ENCODE measurements at regions not wholly inside any gene's neighbourhood (a gene's known extent, or its start where the extent isn't known, plus 50 kb on each side); places are given as distances from the start of the nearest gene placed in this dataset.

GRCh38 chr5:74027732-74028338, 401.8 kb downstream of the ARHGEF28 start:
- Mint-ChIP-seq H3K36me3 (no peaks in the 10 kb centered on the region), H3K9me3 (no peaks in the 10 kb centered on the region), H3K4me1 (ENCODE audit: low read depth in 2 of 2) (no peaks in the 10 kb centered on the region), H3K27me3 (peaks cover 19 to 36% of the 10 kb centered on the region in 2 donors), H3K27ac (no peak overlapping the region), H3K4me3 (no peak overlapping the region)
- no peak for DNase-seq (ENCODE audit: low spot score)
- no peak for ATAC-seq

GRCh38 chr5:74026310-74026709, 400.3 kb downstream of the ARHGEF28 start:
- ATAC-seq (no peak), DNase-seq (ENCODE audit: low spot score) (no peak)
- Mint-ChIP-seq H3K4me3 (no peak overlapping the region), H3K36me3 (no peaks in the 10 kb centered on the region), H3K9me3 (no peaks in the 10 kb centered on the region), H3K27ac (no peak overlapping the region), H3K27me3 (peaks cover 16 to 35% of the 10 kb centered on the region in 2 donors), H3K4me1 (ENCODE audit: low read depth in 2 of 2) (no peaks in the 10 kb centered on the region)

GRCh38 chr5:74021126-74021525, 395.1 kb downstream of the ARHGEF28 start:
- H3K9me3 Mint-ChIP-seq: no peaks in the 10 kb centered on the region
- no peaks in the 10 kb centered on the region for H3K4me1 Mint-ChIP-seq (ENCODE audit: low read depth in 2 of 2)
- H3K4me3 Mint-ChIP-seq: no peak overlapping the region
- DNase-seq (ENCODE audit: low spot score): no peak
- H3K27ac Mint-ChIP-seq: no peak overlapping the region
- ATAC-seq: no peak
- peaks cover 28 to 54% of the 10 kb centered on the region in 2 donors for H3K27me3 Mint-ChIP-seq
- no peaks in the 10 kb centered on the region for H3K36me3 Mint-ChIP-seq

GRCh38 chr5:74020503-74020902, 394.5 kb downstream of the ARHGEF28 start:
- Mint-ChIP-seq H3K9me3 (no peaks in the 10 kb centered on the region), H3K36me3 (no peaks in the 10 kb centered on the region), H3K27ac (no peak overlapping the region), H3K27me3 (peaks cover 28 to 49% of the 10 kb centered on the region in 2 donors), H3K4me1 (ENCODE audit: low read depth in 2 of 2) (no peaks in the 10 kb centered on the region), H3K4me3 (no peak overlapping the region)
- no peak for DNase-seq (ENCODE audit: low spot score)
- ATAC-seq: no peak

- H3K9me3 Mint-ChIP-seq: no peaks in the 10 kb centered on the region
- H3K4me3 Mint-ChIP-seq: no peak overlapping the region
- DNase-seq (ENCODE audit: low spot score) (no peak), ATAC-seq (no peak)
- no peaks in the 10 kb centered on the region for H3K4me1 Mint-ChIP-seq (ENCODE audit: low read depth in 2 of 2)
- no peak overlapping the region for H3K27ac Mint-ChIP-seq
- no peaks in the 10 kb centered on the region for H3K36me3 Mint-ChIP-seq
- peaks cover 28 to 45% of the 10 kb centered on the region in 2 donors for H3K27me3 Mint-ChIP-seq
Measured at GRCh38 chr5:74019923-74020322, 393.9 kb downstream of the ARHGEF28 start.

- no peak overlapping the region for H3K27ac Mint-ChIP-seq
- H3K9me3 Mint-ChIP-seq: no peaks in the 10 kb centered on the region
- no peak for DNase-seq (ENCODE audit: low spot score)
Measured at GRCh38 chr5:74017786-74018211, 391.8 kb downstream of the ARHGEF28 start.

GRCh38 chr5:74017112-74017511, 391.1 kb downstream of the ARHGEF28 start:
- DNase-seq (ENCODE audit: low spot score) (no peak), ATAC-seq (no peak)
- Mint-ChIP-seq H3K4me3 (no peak overlapping the region), H3K4me1 (ENCODE audit: low read depth in 2 of 2) (no peaks in the 10 kb centered on the region), H3K27ac (no peak overlapping the region), H3K36me3 (no peaks in the 10 kb centered on the region), H3K27me3 (peaks cover 29 to 38% of the 10 kb centered on the region in 2 donors), H3K9me3 (no peaks in the 10 kb centered on the region)

More at GRCh38 chr5:74017786-74018211, 391.8 kb downstream of the ARHGEF28 start:
- H3K4me1 Mint-ChIP-seq (ENCODE audit: low read depth in 2 of 2): no peaks in the 10 kb centered on the region
- no peak overlapping the region for H3K4me3 Mint-ChIP-seq
- ATAC-seq: no peak
- no peaks in the 10 kb centered on the region for H3K36me3 Mint-ChIP-seq
- peaks cover 29 to 42% of the 10 kb centered on the region in 2 donors for H3K27me3 Mint-ChIP-seq

- Mint-ChIP-seq H3K27me3 (peaks cover 32 to 44% of the 10 kb centered on the region in 2 donors), H3K27ac (no peak overlapping the region), H3K9me3 (no peaks in the 10 kb centered on the region), H3K36me3 (no peaks in the 10 kb centered on the region), H3K4me1 (ENCODE audit: low read depth in 2 of 2) (no peaks in the 10 kb centered on the region), H3K4me3 (no peak overlapping the region)
- ATAC-seq (no peak), DNase-seq (ENCODE audit: low spot score) (no peak)
Measured at GRCh38 chr5:74016373-74016772, 390.4 kb downstream of the ARHGEF28 start.

GRCh38 chr5:74015716-74016115, 389.7 kb downstream of the ARHGEF28 start:
- Mint-ChIP-seq H3K27ac (no peak overlapping the region), H3K36me3 (no peaks in the 10 kb centered on the region), H3K27me3 (peaks cover 32 to 50% of the 10 kb centered on the region in 2 donors), H3K9me3 (no peaks in the 10 kb centered on the region), H3K4me1 (ENCODE audit: low read depth in 2 of 2) (no peaks in the 10 kb centered on the region), H3K4me3 (no peak overlapping the region)
- DNase-seq (ENCODE audit: low spot score) (no peak), ATAC-seq (no peak)

- Mint-ChIP-seq H3K27ac (no peak overlapping the region), H3K36me3 (no peaks in the 10 kb centered on the region), H3K27me3 (peaks cover 20 to 40% of the 10 kb centered on the region in 2 donors), H3K4me1 (ENCODE audit: low read depth in 2 of 2) (no peaks in the 10 kb centered on the region), H3K4me3 (no peak overlapping the region), H3K9me3 (no peaks in the 10 kb centered on the region)
- no peak for DNase-seq (ENCODE audit: low spot score)
- no peak for ATAC-seq
Measured at GRCh38 chr5:74013222-74013621, 387.2 kb downstream of the ARHGEF28 start.

GRCh38 chr5:74009502-74009901, 383.5 kb downstream of the ARHGEF28 start:
- no peak for ATAC-seq

GRCh38 chr5:74007193-74007592, 381.2 kb downstream of the ARHGEF28 start:
- H3K36me3 Mint-ChIP-seq: no peaks in the 10 kb centered on the region
- no peaks in the 10 kb centered on the region for H3K9me3 Mint-ChIP-seq
- ATAC-seq (no peak), DNase-seq (ENCODE audit: low spot score) (no peak)
- no peak overlapping the region for H3K27ac Mint-ChIP-seq
- H3K4me3 Mint-ChIP-seq: no peak overlapping the region
- H3K4me1 Mint-ChIP-seq (ENCODE audit: low read depth in 2 of 2): no peaks in the 10 kb centered on the region
- peaks cover 14 to 43% of the 10 kb centered on the region in 2 donors for H3K27me3 Mint-ChIP-seq

More at GRCh38 chr5:74009502-74009901, 383.5 kb downstream of the ARHGEF28 start:
- Mint-ChIP-seq H3K4me3 (no peak overlapping the region), H3K36me3 (no peaks in the 10 kb centered on the region), H3K4me1 (ENCODE audit: low read depth in 2 of 2) (no peaks in the 10 kb centered on the region), H3K27me3 (peaks cover 18 to 48% of the 10 kb centered on the region in 2 donors), H3K27ac (no peak overlapping the region), H3K9me3 (no peaks in the 10 kb centered on the region)
- DNase-seq (ENCODE audit: low spot score): no peak

- ATAC-seq: no peak
- no peak overlapping the region for H3K4me3 Mint-ChIP-seq
- H3K4me1 Mint-ChIP-seq (ENCODE audit: low read depth in 2 of 2): no peaks in the 10 kb centered on the region
- no peaks in the 10 kb centered on the region for H3K9me3 Mint-ChIP-seq
- no peaks in the 10 kb centered on the region for H3K36me3 Mint-ChIP-seq
- no peak for DNase-seq (ENCODE audit: low spot score)
- H3K27me3 Mint-ChIP-seq: peaks cover 7 to 34% of the 10 kb centered on the region in 2 donors
- H3K27ac Mint-ChIP-seq: no peak overlapping the region
Measured at GRCh38 chr5:73999297-73999696, 373.3 kb downstream of the ARHGEF28 start.

GRCh38 chr5:73998489-73998888, 372.5 kb downstream of the ARHGEF28 start:
- DNase-seq (ENCODE audit: low spot score) (no peak), ATAC-seq (no peak)
- H3K27ac Mint-ChIP-seq: no peak overlapping the region
- no peaks in the 10 kb centered on the region for H3K9me3 Mint-ChIP-seq
- no peaks in the 10 kb centered on the region for H3K4me1 Mint-ChIP-seq (ENCODE audit: low read depth in 2 of 2)
- H3K27me3 Mint-ChIP-seq: peaks cover 11 to 34% of the 10 kb centered on the region in 2 donors
- no peaks in the 10 kb centered on the region for H3K36me3 Mint-ChIP-seq
- H3K4me3 Mint-ChIP-seq: no peak overlapping the region

- Mint-ChIP-seq H3K36me3 (no peaks in the 10 kb centered on the region), H3K4me1 (ENCODE audit: low read depth in 2 of 2) (no peaks in the 10 kb centered on the region), H3K27ac (no peak overlapping the region), H3K27me3 (peaks cover 11 to 35% of the 10 kb centered on the region in 2 donors), H3K9me3 (no peaks in the 10 kb centered on the region), H3K4me3 (no peak overlapping the region)
- ATAC-seq (no peak), DNase-seq (ENCODE audit: low spot score) (no peak)
Measured at GRCh38 chr5:73997960-73998359, 372.0 kb downstream of the ARHGEF28 start.
